NCI-H2107 treated with DMSO at 0.1 percent for 48 hours (cell line): ENCODE measurements at regions not wholly inside any gene's neighbourhood (a gene's known extent, or its start where the extent isn't known, plus 50 kb on each side); places are given as distances from the start of the nearest gene placed in this dataset.

ENCODE experiments used
- DNase-seq: peaks from one replicate; lab custom pipeline; 2025; ENCODE audit not compliant: unreplicated experiment; lab: John Stamatoyannopoulos, UW

GRCh38 chr3:184505076-184505878, 56.3 kb upstream of the EPHB3 start:
- DNase-seq = no peak

GRCh38 chr3:184506561-184506991, 55.0 kb upstream of the EPHB3 start:
- no peak for DNase-seq

GRCh38 chr3:184508938-184509337, 52.6 kb upstream of the EPHB3 start:
- DNase-seq = no peak

- no peak for DNase-seq
These were observed 49.8 kb upstream of the EPHB3 start for GRCh38 chr3:184511741-184512140.
